Osteoblast (primary cell): ENCODE measurements at regions not wholly inside any gene's neighbourhood (a gene's known extent, or its start where the extent isn't known, plus 50 kb on each side); places are given as distances from the start of the nearest gene placed in this dataset.

Experiments used
- DNase-seq: peaks from one replicate; pipeline ENCODE4 v3.0.0; 2011; ENCODE audit warnings: low spot score, mixed read lengths; ENCODE audit not compliant: insufficient read length; ENCODE audit errors: missing footprints
- H2AFZ ChIP-seq: 2 replicates; pipeline ENCODE4 v1.6.0; 2011; ENCODE audit warnings: mild to moderate bottlenecking, low read length
- H3K27ac ChIP-seq: 2 replicates; pipeline ENCODE4 v1.5.1; 2011; ENCODE audit warnings: mild to moderate bottlenecking, low read depth, low read length, moderate library complexity
- H3K27me3 ChIP-seq: 2 replicates; pipeline ENCODE4 v1.6.0; 2012; ENCODE audit warnings: mild to moderate bottlenecking, control low read depth, inconsistent platforms, low read length, moderate library complexity; ENCODE audit not compliant: insufficient read depth
- H3K36me3 ChIP-seq: 2 replicates; pipeline ENCODE4 v1.5.1; 2011; ENCODE audit warnings: mild to moderate bottlenecking, low read length, control low read depth, moderate library complexity; ENCODE audit not compliant: insufficient read depth
- H3K4me1 ChIP-seq: 2 replicates; pipeline ENCODE4 v1.5.1; 2011; ENCODE audit warnings: mild to moderate bottlenecking, low read length, control low read depth, moderate library complexity; ENCODE audit not compliant: insufficient read depth
- H3K4me2 ChIP-seq: 2 replicates; pipeline ENCODE4 v1.6.0; 2011; ENCODE audit warnings: mild to moderate bottlenecking, low read length; ENCODE audit not compliant: insufficient read depth
- H3K4me3 ChIP-seq: fragments of 200-600 bp; sonication (generic); 3 replicates; pipeline ENCODE4 v1.5.1; 2012; ENCODE audit warnings: mild to moderate bottlenecking, low read length, inconsistent platforms; ENCODE audit not compliant: insufficient read depth
- H3K79me2 ChIP-seq: 2 replicates; pipeline ENCODE4 v1.6.0; 2012; ENCODE audit warnings: mild to moderate bottlenecking, low read length, control low read depth, inconsistent platforms; ENCODE audit not compliant: insufficient read depth
- H3K9me3 ChIP-seq: 2 replicates; pipeline ENCODE4 v1.5.1; 2011; ENCODE audit warnings: low read depth, low read length, control low read depth
- H4K20me1 ChIP-seq: 2 replicates; pipeline ENCODE4 v1.6.0; 2012; ENCODE audit warnings: mild to moderate bottlenecking, low read length, control low read depth; ENCODE audit not compliant: insufficient read depth
- CTCF ChIP-seq: IDR thresholded peaks from 2 replicates; pipeline ENCODE4 v1.5.1; 2011; ENCODE audit warnings: mild to moderate bottlenecking, low read depth, low read length, moderate library complexity; ENCODE audit errors: extremely low read depth

- no peak overlapping the region for H3K4me2 ChIP-seq
- no peaks in the 10 kb centered on the region for H3K27me3 ChIP-seq
- H3K79me2 ChIP-seq: no peaks in the 10 kb centered on the region
- no peaks in the 10 kb centered on the region for H3K9me3 ChIP-seq
- TF ChIP-seq CTCF: no peak
- no peak overlapping the region for H3K4me3 ChIP-seq
- DNase-seq: no peak
- no peak overlapping the region for H3K27ac ChIP-seq
- peak overlapping the region; percentile 63 for H2AFZ ChIP-seq
- no peaks in the 10 kb centered on the region for H4K20me1 ChIP-seq
- H3K4me1 ChIP-seq: no peaks in the 10 kb centered on the region
- no peaks in the 10 kb centered on the region for H3K36me3 ChIP-seq
Observed at GRCh38 chr2:146130290-146130689, 1610.4 kb upstream of the ZEB2 start.

- Histone ChIP-seq H3K4me1 (peaks cover 9% of the 10 kb centered on the region), H2AFZ (no peak overlapping the region), H3K79me2 (no peaks in the 10 kb centered on the region), H4K20me1 (no peaks in the 10 kb centered on the region), H3K9me3 (no peaks in the 10 kb centered on the region), H3K36me3 (no peaks in the 10 kb centered on the region), H3K4me3 (no peak overlapping the region), H3K27me3 (no peaks in the 10 kb centered on the region), H3K27ac (no peak overlapping the region), H3K4me2 (no peak overlapping the region)
- TF ChIP-seq CTCF: no peak
- no peak for DNase-seq
Observed at GRCh38 chr2:146129231-146129630, 1609.3 kb upstream of the ZEB2 start.

- no peak for DNase-seq
- H3K4me2 ChIP-seq: no peak overlapping the region
- no peaks in the 10 kb centered on the region for H3K27me3 ChIP-seq
- H3K79me2 ChIP-seq: no peaks in the 10 kb centered on the region
- H4K20me1 ChIP-seq: no peaks in the 10 kb centered on the region
- no peak overlapping the region for H2AFZ ChIP-seq
- H3K4me3 ChIP-seq: no peak overlapping the region
- no peak overlapping the region for H3K27ac ChIP-seq
- no peaks in the 10 kb centered on the region for H3K36me3 ChIP-seq
- H3K4me1 ChIP-seq: peaks cover 17% of the 10 kb centered on the region
- no peak for TF ChIP-seq CTCF
- H3K9me3 ChIP-seq: no peaks in the 10 kb centered on the region
Observed at GRCh38 chr2:146128216-146128615, 1608.3 kb upstream of the ZEB2 start.

- no peak overlapping the region for H3K4me3 ChIP-seq
- H3K4me1 ChIP-seq: peaks cover 17% of the 10 kb centered on the region
- no peaks in the 10 kb centered on the region for H3K27me3 ChIP-seq
- no peaks in the 10 kb centered on the region for H3K9me3 ChIP-seq
- no peaks in the 10 kb centered on the region for H3K79me2 ChIP-seq
- no peak for DNase-seq
- no peak overlapping the region for H2AFZ ChIP-seq
- H3K27ac ChIP-seq: no peak overlapping the region
- H4K20me1 ChIP-seq: no peaks in the 10 kb centered on the region
- TF ChIP-seq CTCF: no peak
- no peaks in the 10 kb centered on the region for H3K36me3 ChIP-seq
- H3K4me2 ChIP-seq: no peak overlapping the region
Observed at GRCh38 chr2:146125551-146125950, 1605.6 kb upstream of the ZEB2 start.
